SK-N-SH (cell line): ENCODE measurements at regions not wholly inside any gene's neighbourhood (a gene's known extent, or its start where the extent isn't known, plus 50 kb on each side); places are given as distances from the start of the nearest gene placed in this dataset.

ENCODE experiments used
- CTCF ChIA-PET: fragments of 300-600, 350-600 bp; formaldehyde crosslinking; extraction: SDS; loops from one replicate; lab custom pipeline; 2021; lab: Yijun Ruan, JAX
- POLR2A ChIA-PET: fragments of 350-600 bp; sonication (Branson Sonifier 250); formaldehyde crosslinking; extraction: SDS; loops from one replicate; lab custom pipeline; 2020; ENCODE audit warnings: antibody characterized with exemption, inconsistent platforms; lab: Yijun Ruan, JAX
- DNase-seq: peaks from one replicate; pipeline ENCODE4 v3.0.0; 2012
- H2AFZ ChIP-seq: fragments of 200-600 bp; sonication (generic); 2 replicates; pipeline ENCODE4 v1.8.1; 2016; ENCODE audit warnings: antibody characterized with exemption, mild to moderate bottlenecking, low read depth
- H3F3A ChIP-seq: fragments of 200-600 bp; sonication (generic); replicated peaks from 2 replicates; pipeline ENCODE3; 2016; ENCODE audit warnings: antibody characterized with exemption, mild to moderate bottlenecking; ENCODE audit not compliant: insufficient read depth
- H3K27ac ChIP-seq, 2 experiments: fragments of 200-500 bp in 1 of 2; fragments of 200-600 bp in 1 of 2; sonication (Bioruptor generic) in 1 of 2; sonication (generic), shearing (Covaris generic) in 1 of 2; 2 replicates each; pipeline versions ENCODE4 v1.5.1 to v1.6.1; 2014 to 2016; ENCODE audit warnings: low read depth in 2 of 2, inconsistent platforms in 1 of 2, low read length in 1 of 2, mild to moderate bottlenecking in 1 of 2, mixed read lengths in 1 of 2
- H3K27me3 ChIP-seq: fragments of 200-600 bp; sonication (generic), shearing (Covaris generic); 2 replicates; pipeline ENCODE4 v1.6.1; 2016; ENCODE audit warnings: mixed run types; ENCODE audit not compliant: insufficient read depth
- H3K36me3 ChIP-seq, 2 experiments: fragments of 200-500 bp in 1 of 2; fragments of 200-600 bp in 1 of 2; sonication (Bioruptor generic) in 1 of 2; sonication (generic) in 1 of 2; replicated peaks in 1 of 2; 2 replicates each; pipeline versions ENCODE3 to v1.5.1; 2014 to 2016; ENCODE audit warnings: low read length in 1 of 2, mild to moderate bottlenecking in 1 of 2; ENCODE audit not compliant: insufficient read depth in 2 of 2, control insufficient read depth in 1 of 2
- H3K4me1 ChIP-seq, 2 experiments: fragments of 200-500 bp in 1 of 2; fragments of 200-600 bp in 1 of 2; sonication (Bioruptor generic) in 1 of 2; sonication (generic), shearing (Covaris generic) in 1 of 2; 2 replicates each; pipeline versions ENCODE4 v1.5.1 to v1.6.1; 2014 to 2016; ENCODE audit warnings: low read depth in 1 of 2, low read length in 1 of 2, mixed run types in 1 of 2; ENCODE audit not compliant: insufficient read depth in 2 of 2, control insufficient read depth in 1 of 2
- H3K4me2 ChIP-seq: fragments of 200-600 bp; sonication (generic), shearing (Covaris generic); 2 replicates; pipeline ENCODE4 v1.6.1; 2017; ENCODE audit warnings: mixed run types
- H3K4me3 ChIP-seq, 2 experiments: fragments of 200-500 bp in 1 of 2; fragments of 200-600 bp in 1 of 2; sonication (Bioruptor generic) in 1 of 2; sonication (generic), shearing (Covaris generic) in 1 of 2; 2 replicates each; pipeline versions ENCODE4 v1.5.1 to v1.8.1; 2014 to 2016; ENCODE audit warnings: low read depth in 2 of 2, inconsistent platforms in 1 of 2, low read length in 1 of 2, mild to moderate bottlenecking in 1 of 2, mixed read lengths in 1 of 2, moderate library complexity in 1 of 2
- H3K79me2 ChIP-seq: fragments of 200-600 bp; sonication (generic); 2 replicates; pipeline ENCODE4 v1.8.1; 2017; ENCODE audit warnings: mild to moderate bottlenecking; ENCODE audit not compliant: insufficient read depth
- H3K9ac ChIP-seq: fragments of 200-600 bp; sonication (generic); 2 replicates; pipeline ENCODE4 v1.6.1; 2017; ENCODE audit warnings: mixed run types
- H3K9me2 ChIP-seq: fragments of 200-600 bp; sonication (generic); 2 replicates; pipeline ENCODE4 v1.6.1; 2017; ENCODE audit warnings: mixed run types
- H3K9me3 ChIP-seq: fragments of 200-600 bp; sonication (generic); 2 replicates; pipeline ENCODE4 v1.6.1; 2017; ENCODE audit warnings: mixed run types, mild to moderate bottlenecking, moderate library complexity
- H4K20me1 ChIP-seq: fragments of 200-600 bp; sonication (generic); 2 replicates; pipeline ENCODE4 v1.6.1; 2017; ENCODE audit warnings: mild to moderate bottlenecking, mixed run types; ENCODE audit not compliant: insufficient read depth
- CTCF ChIP-seq: fragments of 200-600 bp; sonication (generic); IDR thresholded peaks from 2 replicates; pipeline ENCODE4 v1.6.1; 2017; ENCODE audit warnings: antibody characterized with exemption, mild to moderate bottlenecking, moderate library complexity
- EZH2phosphoT487 ChIP-seq: fragments of 200-600 bp; sonication (generic); IDR thresholded peaks from 2 replicates; pipeline ENCODE4 v1.6.1; 2017; ENCODE audit warnings: low read depth, mixed run types, mild to moderate bottlenecking, antibody characterized with exemption, moderate library complexity, borderline replicate concordance
- FOSL2 ChIP-seq: IDR thresholded peaks from 2 replicates; pipeline ENCODE4 v1.4.0; 2012; ENCODE audit warnings: low read depth, mild to moderate bottlenecking, moderate library complexity, borderline replicate concordance
- GABPA ChIP-seq: IDR thresholded peaks from 2 replicates; pipeline ENCODE4 v1.4.0; 2012; ENCODE audit warnings: low read depth, mild to moderate bottlenecking
- IRF3 ChIP-seq: fragments of 150-350 bp; IDR thresholded peaks from 2 replicates; pipeline ENCODE4 v1.6.1; 2016; ENCODE audit warnings: mild to moderate bottlenecking, low read depth, low read length
- JUND ChIP-seq: IDR thresholded peaks from 2 replicates; pipeline ENCODE4 v1.4.0; 2012
- MAX ChIP-seq: IDR thresholded peaks from 2 replicates; pipeline ENCODE4 v1.4.0; 2012; ENCODE audit warnings: low read depth
- MEF2A ChIP-seq: IDR thresholded peaks from 2 replicates; pipeline ENCODE4 v1.4.0; 2012; ENCODE audit warnings: low read depth, borderline replicate concordance
- NFIC ChIP-seq: IDR thresholded peaks from 2 replicates; pipeline ENCODE4 v1.4.0; 2012; ENCODE audit warnings: borderline replicate concordance
- NRF1 ChIP-seq: IDR thresholded peaks from 2 replicates; pipeline ENCODE4 v1.6.1; 2012; ENCODE audit warnings: low read depth, mild to moderate bottlenecking, low read length
- PBX3 ChIP-seq: IDR thresholded peaks from 2 replicates; pipeline ENCODE4; 2012
- POLR2AphosphoS5 ChIP-seq: IDR thresholded peaks from 2 replicates; pipeline ENCODE4 v1.6.1; 2012; ENCODE audit warnings: low read depth, low read length
- RAD21 ChIP-seq: IDR thresholded peaks from 2 replicates; pipeline ENCODE4 v1.6.1; 2012; ENCODE audit warnings: mild to moderate bottlenecking, low read length
- RXRA ChIP-seq: IDR thresholded peaks from 2 replicates; pipeline ENCODE4 v1.4.0; 2012; ENCODE audit warnings: low read depth, mild to moderate bottlenecking, borderline replicate concordance
- SMC3 ChIP-seq: IDR thresholded peaks from 2 replicates; pipeline ENCODE4 v1.6.1; 2012; ENCODE audit warnings: low read depth, low read length, improper control_type of control experiment
- USF2 ChIP-seq: fragments of 150-350 bp; IDR thresholded peaks from 2 replicates; pipeline ENCODE4 v1.6.1; 2017; ENCODE audit warnings: antibody characterized with exemption, low read length, low read depth, borderline replicate concordance
- WGBS: methylation state at CpG from one replicate; pipeline ENCODE4 v1.1.6; 2017; ENCODE audit warnings: low lambda C conversion rate; 5-methylcytosine and 5-hydroxymethylcytosine counted together

- H3K4me2 ChIP-seq: no peak overlapping the region
- H3K36me3 ChIP-seq: no peaks in the 10 kb centered on the region
- H3K9me3 ChIP-seq: no peaks in the 10 kb centered on the region
- ChIA-PET CTCF (interaction anchor here (1.0 kb wide), 1 partner anchor 18 kb away, joined by 4 read pairs; no protein-coding TSS in a partner anchor), POLR2A (interaction anchor here (0.7 kb wide), 1 partner anchor 1480 kb away, joined by 4 read pairs; no protein-coding TSS in a partner anchor)
- no peaks in the 10 kb centered on the region for H4K20me1 ChIP-seq
- TF ChIP-seq JUND: no peak
- TF ChIP-seq IRF3: no peak
- no peak for TF ChIP-seq FOSL2
- TF ChIP-seq POLR2AphosphoS5: no peak
- TF ChIP-seq CTCF: no peak
- TF ChIP-seq MAX: no peak
- TF ChIP-seq SMC3: no peak
- no peak for TF ChIP-seq GABPA
- no peak for TF ChIP-seq PBX3
- TF ChIP-seq NFIC: no peak
- TF ChIP-seq MEF2A: no peak
- no peak for TF ChIP-seq EZH2phosphoT487
- TF ChIP-seq USF2: no peak
- no peak for TF ChIP-seq NRF1
- TF ChIP-seq RAD21: no peak
- TF ChIP-seq RXRA: no peak
- no peaks in the 10 kb centered on the region for H3K9me2 ChIP-seq
- H3K79me2 ChIP-seq: no peaks in the 10 kb centered on the region
- H3K4me1 ChIP-seq: no peaks in the 10 kb centered on the region; a peak in 1 of 4 replicates
- H3K9ac ChIP-seq: no peak overlapping the region
- no peak overlapping the region for H3K27ac ChIP-seq
- no peak overlapping the region for H2AFZ ChIP-seq
- 17% methylated on average over 5 of the region's 5 CpGs for WGBS
- H3K27me3 ChIP-seq: no peaks in the 10 kb centered on the region
- no peaks in the 10 kb centered on the region for H3F3A ChIP-seq
- DNase-seq: no peak
- no peak overlapping the region for H3K4me3 ChIP-seq
Observed at GRCh38 chr5:117299224-117299935, 724.8 kb upstream of the SEMA6A start.
